Endothelial cell of umbilical vein (primary cell): ENCODE measurements at regions not wholly inside any gene's neighbourhood (a gene's known extent, or its start where the extent isn't known, plus 50 kb on each side); places are given as distances from the start of the nearest gene placed in this dataset.

Experiments used
- BruUV-seq: library from RNA; stranded (reverse); fragments of 400-500 nt; replicated peaks from 2 replicates; lab custom pipeline; 2021; lab: Mats Ljungman, UMichigan
- CTCF ChIA-PET: fragments of 300-600, 350-600 bp; sonication (Branson Sonifier 250); formaldehyde crosslinking; loops from one replicate; lab custom pipeline; 2021; ENCODE audit warnings: antibody characterized with exemption, inconsistent platforms; lab: Charles Lee
- POLR2A ChIA-PET: fragments of 300-600, 350-600 bp; sonication (Branson Sonifier 250); formaldehyde crosslinking; loops from one replicate; lab custom pipeline; 2021; ENCODE audit warnings: antibody characterized with exemption, inconsistent platforms; lab: Charles Lee
- DNase-seq: peaks from one replicate; pipeline ENCODE4 v3.0.0-alpha.2; 2011; ENCODE audit warnings: low read depth, low spot score
- FAIRE-seq: peaks from 2 replicates; lab custom pipeline; 2011; peaks lifted over from hg19 to GRCh38; lab: Jason Lieb, UNC
- H2AFZ ChIP-seq: 2 replicates; pipeline ENCODE4 v1.6.0; 2012; ENCODE audit warnings: low read depth, low read length, control low read depth, inconsistent platforms
- H3K27ac ChIP-seq: 2 replicates; pipeline ENCODE4 v1.5.1; 2011; ENCODE audit warnings: low read depth, mild to moderate bottlenecking, control low read depth, low read length, moderate library complexity; ENCODE audit not compliant: insufficient read depth
- H3K27me3 ChIP-seq, 2 experiments: 2 replicates each; pipeline versions ENCODE4 v1.6.0 to v1.6.1; 2011; ENCODE audit warnings: low read length in 2 of 2, mixed read lengths in 1 of 2; ENCODE audit not compliant: control insufficient read depth in 2 of 2, insufficient read depth in 2 of 2
- H3K36me3 ChIP-seq, 2 experiments: 2 replicates in 1 of 2; 3 replicates in 1 of 2; pipeline ENCODE4 v1.5.1; 2011; ENCODE audit warnings: low read length in 2 of 2, mild to moderate bottlenecking in 1 of 2, moderate library complexity in 1 of 2; ENCODE audit not compliant: control insufficient read depth in 2 of 2, insufficient read depth in 2 of 2; ENCODE audit errors: extremely low read depth in 1 of 2
- H3K4me1 ChIP-seq: 3 replicates; pipeline ENCODE4 v1.5.1; 2011; ENCODE audit warnings: mild to moderate bottlenecking, low read length; ENCODE audit not compliant: control insufficient read depth, insufficient read depth; ENCODE audit errors: extremely low read depth
- H3K4me2 ChIP-seq: 2 replicates; pipeline ENCODE4 v1.6.1; 2011; ENCODE audit warnings: low read length, control low read depth, mixed read lengths; ENCODE audit not compliant: insufficient read depth
- H3K4me3 ChIP-seq, 3 experiments: fragments of 200-600 bp in 1 of 3; sonication (generic), shearing (Covaris generic) in 1 of 3; replicated peaks in 1 of 3; 2 replicates each; pipeline ENCODE4 v1.5.1; 2011 to 2016; ENCODE audit warnings: control low read depth in 3 of 3, low read length in 3 of 3, mild to moderate bottlenecking in 2 of 3, inconsistent platforms in 1 of 3, low read depth in 1 of 3, moderate library complexity in 1 of 3; ENCODE audit not compliant: insufficient read depth in 1 of 3
- H3K79me2 ChIP-seq: 2 replicates; pipeline ENCODE4 v1.6.0; 2012; ENCODE audit warnings: low read length, inconsistent platforms; ENCODE audit not compliant: control insufficient read depth, insufficient read depth
- H3K9ac ChIP-seq: replicated peaks from 2 replicates; pipeline ENCODE3; 2011; ENCODE audit warnings: low read length, control low read depth; ENCODE audit not compliant: insufficient read depth; ENCODE audit errors: extremely low read depth
- H3K9me1 ChIP-seq: replicated peaks from 3 replicates; pipeline ENCODE4 v1.6.0; 2011; ENCODE audit warnings: mild to moderate bottlenecking, low read length; ENCODE audit not compliant: control insufficient read depth, insufficient read depth; ENCODE audit errors: extremely low read depth
- H3K9me3 ChIP-seq: replicated peaks from 2 replicates; pipeline ENCODE4 v1.5.1; 2012; ENCODE audit warnings: low read length, inconsistent platforms; ENCODE audit not compliant: control insufficient read depth, insufficient read depth
- H4K20me1 ChIP-seq: replicated peaks from 2 replicates; pipeline ENCODE3; 2011; ENCODE audit warnings: mild to moderate bottlenecking, low read length; ENCODE audit not compliant: control insufficient read depth, insufficient read depth; ENCODE audit errors: extremely low read depth
- EZH2 ChIP-seq: IDR thresholded peaks from 2 replicates; pipeline ENCODE4 v1.6.1; 2012; ENCODE audit warnings: borderline replicate concordance, low read depth, mild to moderate bottlenecking, moderate library complexity, low read length, inconsistent platforms; ENCODE audit not compliant: severe bottlenecking
- FOS ChIP-seq: IDR thresholded peaks from 2 replicates; pipeline ENCODE4 v1.6.1; 2011; ENCODE audit warnings: mild to moderate bottlenecking, low read length, moderate library complexity, borderline replicate concordance; ENCODE audit not compliant: insufficient read depth
- GATA2 ChIP-seq: IDR thresholded peaks from 2 replicates; pipeline ENCODE4 v1.7.0; 2011; ENCODE audit warnings: low read depth, mild to moderate bottlenecking, moderate library complexity, mixed read lengths, low read length; ENCODE audit not compliant: insufficient read length, insufficient read depth
- JUN ChIP-seq: IDR thresholded peaks from 2 replicates; pipeline ENCODE4 v1.6.1; 2011; ENCODE audit warnings: borderline replicate concordance, low read depth; ENCODE audit not compliant: insufficient read length, insufficient read depth
- MAX ChIP-seq: IDR thresholded peaks from 2 replicates; pipeline ENCODE4 v1.6.1; 2011; ENCODE audit not compliant: insufficient read depth, insufficient read length
- MYC ChIP-seq: IDR thresholded peaks from one replicate; pipeline ENCODE4 v1.6.1; 2011; ENCODE audit warnings: mild to moderate bottlenecking, low read depth, low read length
- POLR2A ChIP-seq: IDR thresholded peaks from 2 replicates; pipeline ENCODE4 v1.6.1; 2012; ENCODE audit warnings: low read depth, mild to moderate bottlenecking, control low read depth, low read length
- POLR2AphosphoS5 ChIP-seq: IDR thresholded peaks from 2 replicates; pipeline ENCODE4 v1.6.1; 2012; ENCODE audit warnings: low read depth, mild to moderate bottlenecking, control low read depth, low read length, moderate library complexity; ENCODE audit not compliant: insufficient read depth
- dilution Hi-C: fragments of 300-500 bp; cut with MboI; formaldehyde crosslinking; loops from one replicate; pipeline ENCODE4 v1.15.0; 2019; ENCODE audit warnings: low sequenced_read_pairs; ENCODE audit not compliant: extremely low pct_ligation_motif_present
- intact Hi-C: fragments of 100-400 bp; cut with micrococcal nuclease; formaldehyde crosslinking; loops from one replicate; pipeline ENCODE4 v1.10.0; 2022
- TF ChIP-seq, protein P1 (sequence below), 2 donors: IDR thresholded peaks; 1 replicate in 1 of 2; 2 replicates in 1 of 2; pipeline ENCODE4 v1.5.1; 2011; ENCODE audit warnings: low read length in 2 of 2, mild to moderate bottlenecking in 2 of 2, moderate library complexity in 2 of 2, control low read depth in 1 of 2, inconsistent platforms in 1 of 2, low read depth in 1 of 2; ENCODE audit not compliant: insufficient read depth in 1 of 2; ENCODE audit errors: extremely low read depth in 1 of 2

GRCh38 chr5:77855369-77855768 is 79.2 kb upstream of the TBCA start:
- no TSS peak for BruUV-seq
- no peak overlapping the region for H3K4me2 ChIP-seq
- no peaks in the 10 kb centered on the region for H4K20me1 ChIP-seq
- TF ChIP-seq POLR2A (no peak), EZH2 (no peak), JUN (no peak), MAX (no peak), GATA2 (no peak), MYC (no peak), FOS (no peak), POLR2AphosphoS5 (no peak)
- TF ChIP-seq, protein P1, sequence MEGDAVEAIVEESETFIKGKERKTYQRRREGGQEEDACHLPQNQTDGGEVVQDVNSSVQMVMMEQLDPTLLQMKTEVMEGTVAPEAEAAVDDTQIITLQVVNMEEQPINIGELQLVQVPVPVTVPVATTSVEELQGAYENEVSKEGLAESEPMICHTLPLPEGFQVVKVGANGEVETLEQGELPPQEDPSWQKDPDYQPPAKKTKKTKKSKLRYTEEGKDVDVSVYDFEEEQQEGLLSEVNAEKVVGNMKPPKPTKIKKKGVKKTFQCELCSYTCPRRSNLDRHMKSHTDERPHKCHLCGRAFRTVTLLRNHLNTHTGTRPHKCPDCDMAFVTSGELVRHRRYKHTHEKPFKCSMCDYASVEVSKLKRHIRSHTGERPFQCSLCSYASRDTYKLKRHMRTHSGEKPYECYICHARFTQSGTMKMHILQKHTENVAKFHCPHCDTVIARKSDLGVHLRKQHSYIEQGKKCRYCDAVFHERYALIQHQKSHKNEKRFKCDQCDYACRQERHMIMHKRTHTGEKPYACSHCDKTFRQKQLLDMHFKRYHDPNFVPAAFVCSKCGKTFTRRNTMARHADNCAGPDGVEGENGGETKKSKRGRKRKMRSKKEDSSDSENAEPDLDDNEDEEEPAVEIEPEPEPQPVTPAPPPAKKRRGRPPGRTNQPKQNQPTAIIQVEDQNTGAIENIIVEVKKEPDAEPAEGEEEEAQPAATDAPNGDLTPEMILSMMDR (IDR thresholded peaks at IDR 0.05; ENCODE audit: extremely low read depth in 1 of 2, insufficient read depth in 1 of 2, low read depth in 1 of 2, low read length in 2 of 2), result no peak
- no peak for DNase-seq
- no peak overlapping the region for H2AFZ ChIP-seq
- peak; percentile 4 for FAIRE-seq
- intact Hi-C loops, result no loop called here
- peaks cover 42 to 48% of the 10 kb centered on the region in 2 experiments for H3K27me3 ChIP-seq
- ChIA-PET POLR2A (no interaction called here), CTCF (no interaction called here)
- no peaks in the 10 kb centered on the region for H3K36me3 ChIP-seq
- no peak overlapping the region for H3K4me3 ChIP-seq
- H3K9me1 ChIP-seq, result no peaks in the 10 kb centered on the region
- dilution Hi-C loops, result no loop called here
- H3K9ac ChIP-seq, result no peak overlapping the region
- H3K27ac ChIP-seq, result no peak overlapping the region
- H3K79me2 ChIP-seq, result no peaks in the 10 kb centered on the region
- no peaks in the 10 kb centered on the region for H3K9me3 ChIP-seq
- peaks cover 6% of the 10 kb centered on the region for H3K4me1 ChIP-seq
